Esophagus muscularis mucosa (tissue), 4 donors: ENCODE measurements at regions not wholly inside any gene's neighbourhood (a gene's known extent, or its start where the extent isn't known, plus 50 kb on each side); places are given as distances from the start of the nearest gene placed in this dataset.

ENCODE experiments used
- DNase-seq: peaks from one replicate; pipeline ENCODE4 v3.0.0-alpha.2; 2017; ENCODE audit errors: extremely low spot score
- H3K27ac ChIP-seq, 4 donors: fragments of 200-600 bp; sonication (generic); replicated peaks in 1 of 4; 1 replicate in 3 of 4; 2 replicates in 1 of 4; pipeline ENCODE4 v1.5.1; 2016 to 2019; ENCODE audit warnings: mild to moderate bottlenecking in 1 of 4
- H3K27me3 ChIP-seq, 4 donors: fragments of 200-600 bp; sonication (generic); one replicate each; pipeline versions ENCODE4 v1.5.1 to v1.6.0; 2016 to 2019
- H3K36me3 ChIP-seq, 4 donors: fragments of 200-600 bp; sonication (generic); one replicate each; pipeline ENCODE4 v1.5.1; 2016 to 2019
- H3K4me1 ChIP-seq, 4 donors: fragments of 200-600 bp; sonication (generic); one replicate each; pipeline ENCODE4 v1.5.1; 2016 to 2019
- H3K4me3 ChIP-seq, 4 donors: fragments of 200-600 bp; sonication (generic); 1 replicate in 2 of 4; 2 replicates in 2 of 4; pipeline ENCODE4 v1.5.1; 2016 to 2019; ENCODE audit warnings: mild to moderate bottlenecking in 4 of 4, moderate library complexity in 1 of 4
- H3K9me3 ChIP-seq, 4 donors: fragments of 200-600 bp; sonication (generic); 1 replicate in 3 of 4; 2 replicates in 1 of 4; pipeline ENCODE4 v1.5.1; 2016 to 2019
- EP300 ChIP-seq: sonication (generic); formaldehyde crosslinking; IDR thresholded peaks from one replicate; pipeline ENCODE4 v1.6.1; 2017; ENCODE audit warnings: antibody characterized with exemption
- POLR2A ChIP-seq: fragments of 450-650 bp; IDR thresholded peaks from one replicate; pipeline ENCODE4 v1.6.1; 2017; ENCODE audit warnings: antibody characterized with exemption, moderate library complexity, mild to moderate bottlenecking, low read depth
- POLR2AphosphoS5 ChIP-seq, 2 donors: sonication (generic); formaldehyde crosslinking; IDR thresholded peaks; one replicate each; pipeline ENCODE4 v1.6.1; 2017; ENCODE audit warnings: antibody characterized with exemption in 2 of 2
- WGBS: methylation state at CpG from one replicate; pipeline ENCODE4 v1.1.5; 2018; 5-methylcytosine and 5-hydroxymethylcytosine counted together
- intact Hi-C: fragments of 100-400 bp; cut with DNase I; formaldehyde crosslinking; loops from one replicate; pipeline ENCODE4 v1.15.1; 2023
- TF ChIP-seq, protein P1 (sequence below), 3 experiments: fragments of 200-600 bp in 2 of 3; fragments of 450-650 bp in 1 of 3; sonication (generic) in 2 of 3; IDR thresholded peaks; one replicate each; pipeline ENCODE4 v1.5.1; 2017 to 2019; ENCODE audit warnings: antibody characterized with exemption in 3 of 3, mild to moderate bottlenecking in 2 of 3, moderate library complexity in 1 of 3

GRCh38 chr10:78738861-78739260 is 329.9 kb upstream of the ZMIZ1 start:
- intact Hi-C loops = no loop called here
- Histone ChIP-seq H3K27me3 (no peaks in the 10 kb centered on the region), H3K36me3 (no peaks in the 10 kb centered on the region), H3K27ac (no peak overlapping the region), H3K9me3 (no peaks in the 10 kb centered on the region), H3K4me3 (no peak overlapping the region), H3K4me1 (peaks cover 6 to 22% (median 18%) of the 10 kb centered on the region in 4 donors)
- TF ChIP-seq, protein P1, sequence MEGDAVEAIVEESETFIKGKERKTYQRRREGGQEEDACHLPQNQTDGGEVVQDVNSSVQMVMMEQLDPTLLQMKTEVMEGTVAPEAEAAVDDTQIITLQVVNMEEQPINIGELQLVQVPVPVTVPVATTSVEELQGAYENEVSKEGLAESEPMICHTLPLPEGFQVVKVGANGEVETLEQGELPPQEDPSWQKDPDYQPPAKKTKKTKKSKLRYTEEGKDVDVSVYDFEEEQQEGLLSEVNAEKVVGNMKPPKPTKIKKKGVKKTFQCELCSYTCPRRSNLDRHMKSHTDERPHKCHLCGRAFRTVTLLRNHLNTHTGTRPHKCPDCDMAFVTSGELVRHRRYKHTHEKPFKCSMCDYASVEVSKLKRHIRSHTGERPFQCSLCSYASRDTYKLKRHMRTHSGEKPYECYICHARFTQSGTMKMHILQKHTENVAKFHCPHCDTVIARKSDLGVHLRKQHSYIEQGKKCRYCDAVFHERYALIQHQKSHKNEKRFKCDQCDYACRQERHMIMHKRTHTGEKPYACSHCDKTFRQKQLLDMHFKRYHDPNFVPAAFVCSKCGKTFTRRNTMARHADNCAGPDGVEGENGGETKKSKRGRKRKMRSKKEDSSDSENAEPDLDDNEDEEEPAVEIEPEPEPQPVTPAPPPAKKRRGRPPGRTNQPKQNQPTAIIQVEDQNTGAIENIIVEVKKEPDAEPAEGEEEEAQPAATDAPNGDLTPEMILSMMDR (IDR thresholded peaks at IDR 0.05) = no peak
- TF ChIP-seq EP300 (no peak), POLR2AphosphoS5 (IDR thresholded peaks at IDR 0.05) (no peak), POLR2A (no peak)
- DNase-seq = no peak
- 95% methylated on average over 4 of the region's 5 CpGs for WGBS

DNA sequence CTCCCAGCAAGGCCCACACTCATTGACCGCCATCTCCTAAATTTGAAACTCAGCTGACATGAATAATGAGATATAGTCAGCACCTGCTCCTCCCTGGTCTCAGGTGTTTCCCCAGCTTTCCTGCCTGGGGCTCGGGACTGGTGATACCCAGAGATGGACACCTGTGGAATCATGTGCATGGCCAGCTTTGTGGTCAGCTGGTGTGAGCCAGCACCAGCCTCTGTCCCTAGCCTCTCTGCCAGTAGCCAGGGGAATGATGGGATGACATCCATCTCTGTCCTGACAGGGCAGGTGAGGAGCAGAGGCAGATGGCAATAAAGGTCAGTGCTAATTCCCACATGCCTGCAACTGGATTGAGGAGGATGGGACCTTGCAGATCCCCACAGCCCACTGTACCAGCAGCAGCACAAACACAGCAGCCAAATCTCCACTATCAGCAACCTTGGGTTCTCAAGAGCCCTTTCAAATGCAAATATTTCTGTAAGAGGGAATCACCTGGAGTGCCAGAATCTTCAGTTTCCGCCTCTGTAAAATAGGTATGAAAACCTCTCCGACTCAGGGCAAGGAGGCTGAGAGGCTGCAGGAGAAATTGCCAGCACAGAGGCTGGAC is 329.2 kb upstream of the ZMIZ1 start:
- TF ChIP-seq POLR2AphosphoS5 (IDR thresholded peaks at IDR 0.05) (no peak), POLR2A (no peak), EP300 (no peak)
- TF ChIP-seq, protein P1 (IDR thresholded peaks at IDR 0.05) = no peak
- no peaks in the 10 kb centered on the region for H3K9me3 ChIP-seq
- H3K27ac ChIP-seq = no peak overlapping the region
- peaks cover 10 to 29% (median 21%) of the 10 kb centered on the region in 4 donors for H3K4me1 ChIP-seq
- no peaks in the 10 kb centered on the region for H3K36me3 ChIP-seq
- no peak for DNase-seq
- no peak overlapping the region for H3K4me3 ChIP-seq
- intact Hi-C loops = no loop called here
- no peaks in the 10 kb centered on the region for H3K27me3 ChIP-seq
- WGBS = 93% methylated on average over 4 of the region's 4 CpGs

- no peak for DNase-seq
- Histone ChIP-seq H3K27ac (no peak overlapping the region), H3K9me3 (no peaks in the 10 kb centered on the region), H3K4me1 (peaks cover 19 to 39% (median 33%) of the 10 kb centered on the region in 4 donors), H3K27me3 (no peaks in the 10 kb centered on the region), H3K4me3 (no peak overlapping the region), H3K36me3 (no peaks in the 10 kb centered on the region)
- intact Hi-C loops = no loop called here
- TF ChIP-seq, protein P1 (IDR thresholded peaks at IDR 0.05) = no peak
- no peak for TF ChIP-seq EP300
- TF ChIP-seq POLR2AphosphoS5 (IDR thresholded peaks at IDR 0.05) = no peak
- TF ChIP-seq POLR2A = no peak
- 50% methylated on average over 5 of the region's 5 CpGs for WGBS
Observed at GRCh38 chr10:78740976-78741915, 327.5 kb upstream of the ZMIZ1 start.

GRCh38 chr10:78742406-78742729 is 326.4 kb upstream of the ZMIZ1 start:
- no peaks in the 10 kb centered on the region for H3K36me3 ChIP-seq
- no peaks in the 10 kb centered on the region for H3K27me3 ChIP-seq
- H3K27ac ChIP-seq = no peak overlapping the region
- DNase-seq = no peak
- H3K4me1 ChIP-seq = peaks cover 19 to 39% (median 33%) of the 10 kb centered on the region in 4 donors
- no peak overlapping the region for H3K4me3 ChIP-seq
- 89% methylated on average over 5 of the region's 5 CpGs for WGBS
- no peaks in the 10 kb centered on the region for H3K9me3 ChIP-seq
- TF ChIP-seq POLR2AphosphoS5 (IDR thresholded peaks at IDR 0.05) (no peak), POLR2A (no peak), EP300 (no peak)
- TF ChIP-seq, protein P1 (IDR thresholded peaks at IDR 0.05) = no peak
- intact Hi-C loops = no loop called here
